ENCODE measurements at regions not wholly inside any gene's neighbourhood (a gene's known extent, or its start where the extent isn't known, plus 50 kb on each side); places are given as distances from the start of the nearest gene placed in this dataset.

GRCh38 chr4:116223040-116223732 lies 862.2 kb downstream of the TRAM1L1 start:
- TF ChIP-seq NFIC (IDR thresholded peaks at IDR 0.05): no peak

- TF ChIP-seq TCF12 (IDR thresholded peaks at IDR 0.05; ENCODE audit: low read depth) (no peak), RAD21 (IDR thresholded peaks at IDR 0.05; ENCODE audit: low read depth) (no peak), TEAD4 (IDR thresholded peaks at IDR 0.05) (no peak), EP300 (IDR thresholded peaks at IDR 0.05; ENCODE audit: borderline replicate concordance) (no peak), NFIC (IDR thresholded peaks at IDR 0.05) (no peak), TAF1 (IDR thresholded peaks at IDR 0.05; ENCODE audit: low read depth) (no peak), USF1 (IDR thresholded peaks at IDR 0.05) (no peak), ZBTB7A (IDR thresholded peaks at IDR 0.05; ENCODE audit: low read depth) (no peak), EGR1 (IDR thresholded peaks at IDR 0.05) (no peak), YY1 (IDR thresholded peaks at IDR 0.05; ENCODE audit: low read depth) (no peak), FOXM1 (IDR thresholded peaks at IDR 0.05; ENCODE audit: borderline replicate concordance, low read depth) (no peak), REST (IDR thresholded peaks at IDR 0.05; ENCODE audit: low read depth) (no peak), CEBPB (IDR thresholded peaks at IDR 0.05) (no peak), CREB1 (IDR thresholded peaks at IDR 0.05; ENCODE audit: low read depth) (no peak), MAX (IDR thresholded peaks at IDR 0.05) (no peak)
Measured at GRCh38 chr4:116217781-116218180, 867.6 kb downstream of the TRAM1L1 start.

GRCh38 chr4:116215622-116216021 lies 869.8 kb downstream of the TRAM1L1 start:
- TF ChIP-seq USF1 (IDR thresholded peaks at IDR 0.05): no peak
- TF ChIP-seq EGR1 (IDR thresholded peaks at IDR 0.05): no peak
- no peak for TF ChIP-seq EP300 (IDR thresholded peaks at IDR 0.05; ENCODE audit: borderline replicate concordance)
- no peak for TF ChIP-seq RAD21 (IDR thresholded peaks at IDR 0.05; ENCODE audit: low read depth)
- no peak for TF ChIP-seq NFIC (IDR thresholded peaks at IDR 0.05)
- TF ChIP-seq MAX (IDR thresholded peaks at IDR 0.05): no peak
- no peak for TF ChIP-seq YY1 (IDR thresholded peaks at IDR 0.05; ENCODE audit: low read depth)
- TF ChIP-seq FOXM1 (IDR thresholded peaks at IDR 0.05; ENCODE audit: borderline replicate concordance, low read depth): no peak
- TF ChIP-seq TAF1 (IDR thresholded peaks at IDR 0.05; ENCODE audit: low read depth): no peak
- no peak for TF ChIP-seq CEBPB (IDR thresholded peaks at IDR 0.05)
- no peak for TF ChIP-seq TEAD4 (IDR thresholded peaks at IDR 0.05)
- no peak for TF ChIP-seq REST (IDR thresholded peaks at IDR 0.05; ENCODE audit: low read depth)
- no peak for TF ChIP-seq ZBTB7A (IDR thresholded peaks at IDR 0.05; ENCODE audit: low read depth)
- no peak for TF ChIP-seq TCF12 (IDR thresholded peaks at IDR 0.05; ENCODE audit: low read depth)
- TF ChIP-seq CREB1 (IDR thresholded peaks at IDR 0.05; ENCODE audit: low read depth): no peak

GRCh38 chr4:116202524-116202923 lies 882.9 kb downstream of the TRAM1L1 start:
- TF ChIP-seq EP300 (IDR thresholded peaks at IDR 0.05; ENCODE audit: borderline replicate concordance) (no peak), REST (IDR thresholded peaks at IDR 0.05; ENCODE audit: low read depth) (no peak), FOXM1 (IDR thresholded peaks at IDR 0.05; ENCODE audit: borderline replicate concordance, low read depth) (no peak), USF1 (IDR thresholded peaks at IDR 0.05) (no peak), CEBPB (IDR thresholded peaks at IDR 0.05) (no peak), CREB1 (IDR thresholded peaks at IDR 0.05; ENCODE audit: low read depth) (no peak), EGR1 (IDR thresholded peaks at IDR 0.05) (no peak), TEAD4 (IDR thresholded peaks at IDR 0.05) (no peak), ZBTB7A (IDR thresholded peaks at IDR 0.05; ENCODE audit: low read depth) (no peak), NFIC (IDR thresholded peaks at IDR 0.05) (no peak), MAX (IDR thresholded peaks at IDR 0.05) (no peak), YY1 (IDR thresholded peaks at IDR 0.05; ENCODE audit: low read depth) (no peak), TAF1 (IDR thresholded peaks at IDR 0.05; ENCODE audit: low read depth) (no peak), TCF12 (IDR thresholded peaks at IDR 0.05; ENCODE audit: low read depth) (no peak), RAD21 (IDR thresholded peaks at IDR 0.05; ENCODE audit: low read depth) (no peak)
